GM12891 (cell line): ENCODE measurements at regions not wholly inside any gene's neighbourhood (a gene's known extent, or its start where the extent isn't known, plus 50 kb on each side); places are given as distances from the start of the nearest gene placed in this dataset.

Experiments used
- PAX5 ChIP-seq: IDR thresholded peaks from 2 replicates; pipeline ENCODE4 v1.6.1; 2011; ENCODE audit warnings: low read length, moderate library complexity, mild to moderate bottlenecking; ENCODE audit not compliant: insufficient read depth, severe bottlenecking
- POLR2A ChIP-seq: IDR thresholded peaks from 2 replicates; pipeline ENCODE4 v1.6.1; 2011; ENCODE audit warnings: low read depth, low read length, control low read depth
- POLR2AphosphoS5 ChIP-seq: IDR thresholded peaks from 2 replicates; pipeline ENCODE4 v1.6.1; 2011; ENCODE audit warnings: low read depth, low read length, control low read depth
- TAF1 ChIP-seq: IDR thresholded peaks from 2 replicates; pipeline ENCODE4 v1.6.1; 2011; ENCODE audit warnings: low read depth, low read length, control low read depth

- no peak for TF ChIP-seq POLR2A
- TF ChIP-seq PAX5: no peak
- TF ChIP-seq POLR2AphosphoS5: no peak
- no peak for TF ChIP-seq TAF1
Measured at GRCh38 chr1:65558215-65558614, 137.7 kb downstream of the LEPR start.
